A673 (cell line): ENCODE measurements at regions not wholly inside any gene's neighbourhood (a gene's known extent, or its start where the extent isn't known, plus 50 kb on each side); places are given as distances from the start of the nearest gene placed in this dataset.

Source experiments
- BruUV-seq: library from RNA; stranded (reverse); fragments of 400-500 nt; replicated peaks from 2 replicates; lab custom pipeline; 2021; lab: Mats Ljungman, UMichigan
- CTCF ChIA-PET: fragments of 300-600 bp; sonication (Branson Sonifier 250); formaldehyde crosslinking; loops from one replicate; lab custom pipeline; 2022; ENCODE audit warnings: antibody characterized with exemption; lab: Charles Lee
- POLR2A ChIA-PET: fragments of 300-600 bp; sonication (Branson Sonifier 250); formaldehyde crosslinking; loops from one replicate; lab custom pipeline; 2022; ENCODE audit warnings: antibody characterized with exemption; ENCODE audit not compliant: low non-redundant PET; lab: Charles Lee
- DNase-seq: peaks from one replicate; pipeline ENCODE4 v3.0.0-alpha.2; 2015; ENCODE audit warnings: low spot score
- H3K27ac ChIP-seq: fragments of 200-600 bp; sonication (generic); 2 replicates; pipeline ENCODE4 v1.5.1; 2016; ENCODE audit warnings: mixed run types, low read depth, mild to moderate bottlenecking, mixed read lengths, antibody characterized with exemption, low read length; ENCODE audit not compliant: poor library complexity, severe bottlenecking
- H3K27me3 ChIP-seq: fragments of 200-600 bp; sonication (generic); replicated peaks from 2 replicates; pipeline ENCODE4 v1.6.1; 2017; ENCODE audit warnings: mixed run types, low read depth, mild to moderate bottlenecking, mixed read lengths, antibody characterized with exemption, low read length; ENCODE audit not compliant: insufficient read depth, poor library complexity
- H3K36me3 ChIP-seq: fragments of 200-600 bp; sonication (generic); 2 replicates; pipeline ENCODE4 v1.6.1; 2016; ENCODE audit warnings: mixed run types, mild to moderate bottlenecking, mixed read lengths, antibody characterized with exemption, low read length; ENCODE audit not compliant: insufficient read depth, poor library complexity, severe bottlenecking
- H3K4me1 ChIP-seq: fragments of 200-600 bp; sonication (generic); 2 replicates; pipeline ENCODE4 v1.6.1; 2017; ENCODE audit warnings: mixed run types, mild to moderate bottlenecking, mixed read lengths, antibody characterized with exemption, low read length; ENCODE audit not compliant: insufficient read depth, poor library complexity, severe bottlenecking
- H3K4me3 ChIP-seq: fragments of 200-600 bp; sonication (generic); 2 replicates; pipeline ENCODE4 v1.5.1; 2016; ENCODE audit warnings: low read depth, mixed run types, mild to moderate bottlenecking, mixed read lengths, low read length; ENCODE audit not compliant: poor library complexity, severe bottlenecking
- H3K9me3 ChIP-seq: fragments of 200-600 bp; sonication (generic); 2 replicates; pipeline ENCODE4 v1.6.1; 2016; ENCODE audit warnings: mixed run types, low read depth, mild to moderate bottlenecking, mixed read lengths, antibody characterized with exemption, low read length; ENCODE audit not compliant: poor library complexity, severe bottlenecking
- CTCF ChIP-seq: fragments of 300-800, 200-600 bp; sonication (generic); conservative IDR thresholded peaks from 2 replicates; pipeline ENCODE4 v1.5.1; 2017; ENCODE audit warnings: low read depth, mild to moderate bottlenecking, antibody characterized with exemption, low read length, moderate library complexity, mixed read lengths
- EZH2 ChIP-seq: fragments of 200-600 bp; sonication (generic); IDR thresholded peaks from 2 replicates; pipeline ENCODE4 v1.6.1; 2017; ENCODE audit warnings: borderline replicate concordance, low read depth, mild to moderate bottlenecking, mixed read lengths, antibody characterized with exemption, low read length; ENCODE audit not compliant: poor library complexity, severe bottlenecking
- intact Hi-C: fragments of 100-400 bp; cut with micrococcal nuclease; formaldehyde crosslinking; loops from one replicate; pipeline ENCODE4 v1.10.0; 2022; ENCODE audit not compliant: unreplicated experiment

DNA sequence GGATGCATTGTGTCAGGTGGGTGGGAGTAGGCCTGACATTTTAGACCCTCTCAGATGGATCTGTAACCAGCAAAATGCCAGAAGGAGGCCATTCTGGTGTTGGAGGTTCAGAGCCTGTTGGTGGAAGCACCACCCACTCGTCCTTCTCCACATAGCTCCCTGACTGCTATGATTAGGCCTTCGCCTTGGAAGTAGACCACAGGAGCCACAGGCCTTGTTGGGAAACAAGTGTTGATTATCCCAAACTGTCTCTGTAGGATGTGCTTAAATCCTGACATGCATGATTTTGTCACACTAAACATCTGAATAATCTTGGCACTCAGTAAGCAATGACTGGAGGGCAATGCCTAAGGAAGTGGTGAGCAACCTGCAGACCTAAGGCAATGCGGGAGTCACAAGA is 117.2 kb upstream of the LY86 start:
- Histone ChIP-seq H3K36me3 (no peaks in the 10 kb centered on the region), H3K4me3 (no peak overlapping the region), H3K27ac (no peak overlapping the region), H3K4me1 (no peaks in the 10 kb centered on the region), H3K9me3 (no peaks in the 10 kb centered on the region), H3K27me3 (no peaks in the 10 kb centered on the region)
- POLR2A ChIA-PET, result no interaction called here
- TF ChIP-seq CTCF (no peak), EZH2 (no peak)
- no peak for DNase-seq
- CTCF ChIA-PET, result no interaction called here
- BruUV-seq, result no TSS peak
- intact Hi-C loops, result no loop called here

DNA sequence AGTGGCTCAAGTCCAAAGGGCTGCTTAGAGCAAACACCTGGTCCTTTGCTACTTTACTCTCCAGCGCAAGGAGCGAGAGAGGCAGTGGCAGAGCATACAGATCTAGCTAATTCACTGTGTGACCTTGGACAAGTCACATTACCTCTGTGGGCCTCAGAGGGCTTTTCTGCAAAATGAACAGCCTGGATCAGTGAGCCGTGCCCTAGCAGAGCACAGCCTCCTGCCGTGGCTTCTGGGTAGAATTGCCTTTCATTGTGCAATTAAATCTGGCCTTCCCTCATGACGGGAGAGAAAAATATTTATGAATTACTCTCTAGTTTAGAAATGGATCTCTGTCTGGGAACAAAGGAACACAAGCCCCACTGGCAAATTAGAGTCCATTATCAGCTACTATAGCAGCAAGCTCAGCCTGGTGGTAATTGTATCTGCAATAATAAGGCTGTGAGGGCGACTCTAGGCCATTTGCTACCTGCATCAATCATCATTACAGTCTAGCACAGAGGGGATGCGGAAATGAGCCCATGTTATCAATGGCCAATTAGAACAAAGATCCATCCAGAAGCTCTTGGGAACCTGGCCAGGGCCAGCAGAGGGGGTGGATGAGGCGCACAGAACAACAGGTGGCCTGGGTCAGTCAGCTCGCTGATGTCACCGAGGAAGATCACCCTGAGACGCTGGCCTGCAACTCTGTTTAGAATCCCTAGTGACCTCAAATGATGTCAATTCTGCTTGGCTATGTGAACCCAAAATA is 114.2 kb upstream of the LY86 start:
- peaks cover 8% of the 10 kb centered on the region for H3K27me3 ChIP-seq
- no peaks in the 10 kb centered on the region for H3K4me1 ChIP-seq
- BruUV-seq, result no TSS peak
- TF ChIP-seq CTCF (no peak), EZH2 (no peak)
- H3K4me3 ChIP-seq, result no peak overlapping the region
- ChIA-PET CTCF (no interaction called here), POLR2A (no interaction called here)
- H3K9me3 ChIP-seq, result no peaks in the 10 kb centered on the region
- no peak overlapping the region for H3K27ac ChIP-seq
- H3K36me3 ChIP-seq, result no peaks in the 10 kb centered on the region
- intact Hi-C loops, result no loop called here
- no peak for DNase-seq

- DNase-seq, result no peak
- no peak overlapping the region for H3K27ac ChIP-seq
- H3K9me3 ChIP-seq, result peaks cover 5% of the 10 kb centered on the region
- ChIA-PET CTCF (no interaction called here), POLR2A (no interaction called here)
- intact Hi-C loops, result no loop called here
- peaks cover 24% of the 10 kb centered on the region for H3K27me3 ChIP-seq
- H3K36me3 ChIP-seq, result no peaks in the 10 kb centered on the region
- no peak for TF ChIP-seq CTCF
- no peak for TF ChIP-seq EZH2
- BruUV-seq, result no TSS peak
- no peak overlapping the region for H3K4me3 ChIP-seq
- H3K4me1 ChIP-seq, result no peaks in the 10 kb centered on the region
Observed at GRCh38 chr6:6479785-6480184, 108.7 kb upstream of the LY86 start.
